ENCODE measurements at regions not wholly inside any gene's neighbourhood (a gene's known extent, or its start where the extent isn't known, plus 50 kb on each side); places are given as distances from the start of the nearest gene placed in this dataset.

- Histone ChIP-seq H3K27ac (ENCODE audit: control insufficient read depth, insufficient read depth, low read length) (no peak overlapping the region), H3K4me2 (ENCODE audit: control insufficient read depth, extremely low read depth, insufficient read depth, low read depth, low read length) (no peak overlapping the region), H3K4me1 (ENCODE audit: control insufficient read depth, extremely low read depth, insufficient read depth, low read length) (peaks cover 9% of the 10 kb centered on the region), H2AFZ (ENCODE audit: control insufficient read depth, low read length) (no peak overlapping the region), H3K27me3 (ENCODE audit: control insufficient read depth, extremely low read depth, insufficient read depth, low read length) (no peaks in the 10 kb centered on the region), H3K4me3 (ENCODE audit: control insufficient read depth in 2 of 3, extremely low read depth in 1 of 3, insufficient read depth in 2 of 3, low read depth in 1 of 3, low read length in 3 of 3) (no peak overlapping the region), H3K9me3 (ENCODE audit: control insufficient read depth, low read depth, low read length) (no peaks in the 10 kb centered on the region), H3K9ac (ENCODE audit: control insufficient read depth, extremely low read depth, insufficient read depth, low read length) (no peak overlapping the region), H3K9me1 (ENCODE audit: control insufficient read depth, extremely low read depth, insufficient read depth, low read length) (no peaks in the 10 kb centered on the region), H4K20me1 (ENCODE audit: control insufficient read depth, extremely low read depth, insufficient read depth, low read length) (no peaks in the 10 kb centered on the region), H3K36me3 (ENCODE audit: control insufficient read depth in 2 of 2, extremely low read depth in 1 of 2, insufficient read depth in 2 of 2, low read length in 2 of 2) (no peaks in the 10 kb centered on the region), H3K79me2 (ENCODE audit: control insufficient read depth, insufficient read depth, low read length) (no peaks in the 10 kb centered on the region)
- no peak for TF ChIP-seq EZH2 (IDR thresholded peaks at IDR 0.05; ENCODE audit: low read length)
- TF ChIP-seq CTCF (optimal IDR thresholded peaks at IDR 0.05 in 1 of 3, IDR thresholded peaks at IDR 0.05 in 1 of 3, conservative IDR thresholded peaks at IDR 0.05 in 1 of 3; ENCODE audit: extremely low read depth in 1 of 3, insufficient read depth in 2 of 3, low read length in 3 of 3), result no peak
- DNase-seq (ENCODE audit: low read depth, low spot score) (no peak), FAIRE-seq (no peak)
- dilution Hi-C loops (cut with MboI; ENCODE audit: extremely low pct_ligation_motif_present, low sequenced_read_pairs), result no loop called here
Measured at GRCh38 chr9:108310202-108310601, 545.6 kb downstream of the ACTL7B start.

- Histone ChIP-seq H3K27me3 (ENCODE audit: control insufficient read depth, extremely low read depth, insufficient read depth, low read length) (no peaks in the 10 kb centered on the region), H3K4me1 (ENCODE audit: control insufficient read depth, extremely low read depth, insufficient read depth, low read length) (peaks cover 16% of the 10 kb centered on the region), H3K9ac (ENCODE audit: control insufficient read depth, extremely low read depth, insufficient read depth, low read length) (no peak overlapping the region), H3K9me1 (ENCODE audit: control insufficient read depth, extremely low read depth, insufficient read depth, low read length) (no peaks in the 10 kb centered on the region), H4K20me1 (ENCODE audit: control insufficient read depth, extremely low read depth, insufficient read depth, low read length) (no peaks in the 10 kb centered on the region), H2AFZ (ENCODE audit: control insufficient read depth, low read length) (no peak overlapping the region), H3K4me3 (ENCODE audit: control insufficient read depth in 2 of 3, extremely low read depth in 1 of 3, insufficient read depth in 2 of 3, low read depth in 1 of 3, low read length in 3 of 3) (no peak overlapping the region), H3K79me2 (ENCODE audit: control insufficient read depth, insufficient read depth, low read length) (no peaks in the 10 kb centered on the region), H3K9me3 (ENCODE audit: control insufficient read depth, low read depth, low read length) (no peaks in the 10 kb centered on the region), H3K4me2 (ENCODE audit: control insufficient read depth, extremely low read depth, insufficient read depth, low read depth, low read length) (no peak overlapping the region), H3K27ac (ENCODE audit: control insufficient read depth, insufficient read depth, low read length) (no peak overlapping the region), H3K36me3 (ENCODE audit: control insufficient read depth in 2 of 2, extremely low read depth in 1 of 2, insufficient read depth in 2 of 2, low read length in 2 of 2) (no peaks in the 10 kb centered on the region)
- FAIRE-seq (no peak), DNase-seq (ENCODE audit: low read depth, low spot score) (no peak)
- TF ChIP-seq EZH2 (IDR thresholded peaks at IDR 0.05; ENCODE audit: low read length) (no peak), CTCF (optimal IDR thresholded peaks at IDR 0.05 in 1 of 3, IDR thresholded peaks at IDR 0.05 in 1 of 3, conservative IDR thresholded peaks at IDR 0.05 in 1 of 3; ENCODE audit: extremely low read depth in 1 of 3, insufficient read depth in 2 of 3, low read length in 3 of 3) (no peak)
- dilution Hi-C loops (cut with MboI; ENCODE audit: extremely low pct_ligation_motif_present, low sequenced_read_pairs), result no loop called here
Measured at GRCh38 chr9:108300306-108301287, 555.2 kb downstream of the ACTL7B start.

Measured in keratinocyte (primary cell).